ENCODE measurements at regions not wholly inside any gene's neighbourhood (a gene's known extent, or its start where the extent isn't known, plus 50 kb on each side); places are given as distances from the start of the nearest gene placed in this dataset.

- TF ChIP-seq CTCF (IDR thresholded peaks at IDR 0.05) (no peak), EP300 (IDR thresholded peaks at IDR 0.05) (no peak)
Observed at GRCh38 chr5:107278774-107279173, 392.0 kb downstream of the EFNA5 start.
